Activated CD8-positive, alpha-beta T cell treated with anti-CD3 and anti-CD28 coated beads for 36 hours (primary cell): ENCODE measurements at regions not wholly inside any gene's neighbourhood (a gene's known extent, or its start where the extent isn't known, plus 50 kb on each side); places are given as distances from the start of the nearest gene placed in this dataset.

Experiments used
- ATAC-seq: fragments of 200-7000 bp; cut with Tn5 transposase; one replicate; pipeline ENCODE4 v1.10.0; 2021; ENCODE audit warnings: mild to moderate bottlenecking, moderate library complexity
- CTCF ChIA-PET: fragments of 350-600 bp; sonication (Branson Sonifier 250); formaldehyde crosslinking; loops from one replicate; lab custom pipeline; 2021; ENCODE audit warnings: antibody characterized with exemption; lab: Charles Lee
- POLR2A ChIA-PET: fragments of 350-600 bp; sonication (Branson Sonifier 250); formaldehyde crosslinking; loops from one replicate; lab custom pipeline; 2021; ENCODE audit warnings: antibody characterized with exemption; lab: Charles Lee
- DNase-seq: peaks from one replicate; pipeline ENCODE4 v3.0.0-alpha.2; 2020
- H3K27ac Mint-ChIP-seq: one replicate; pipeline ENCODE4 v1.8.0; 2021; ENCODE audit warnings: mild to moderate bottlenecking, mixed read lengths
- H3K27me3 Mint-ChIP-seq: one replicate; pipeline ENCODE4 v1.8.0; 2021; ENCODE audit warnings: mixed read lengths
- H3K36me3 Mint-ChIP-seq: one replicate; pipeline ENCODE4 v1.8.0; 2021; ENCODE audit warnings: low read depth, mixed read lengths
- H3K4me1 Mint-ChIP-seq: one replicate; pipeline ENCODE4 v1.8.0; 2021; ENCODE audit warnings: low read depth, mixed read lengths
- H3K4me3 Mint-ChIP-seq: one replicate; pipeline ENCODE4 v1.8.0; 2021; ENCODE audit warnings: mild to moderate bottlenecking, moderate library complexity, mixed read lengths
- H3K9me3 Mint-ChIP-seq: one replicate; pipeline ENCODE4 v1.8.0; 2021; ENCODE audit warnings: mixed read lengths
- CTCF ChIP-seq: fragments of 200-600 bp; IDR thresholded peaks from one replicate; pipeline ENCODE4 v1.8.0; 2022; ENCODE audit warnings: antibody characterized with exemption, mild to moderate bottlenecking
- intact Hi-C: fragments of 100-400 bp; cut with micrococcal nuclease; formaldehyde crosslinking; loops from one replicate; pipeline ENCODE4 v1.10.0; 2022

GRCh38 chr16:59259950-59260319 lies 525.8 kb upstream of the GOT2 start:
- H3K27me3 Mint-ChIP-seq, result no peaks in the 10 kb centered on the region
- peaks cover 28% of the 10 kb centered on the region for H3K4me1 Mint-ChIP-seq
- no peaks in the 10 kb centered on the region for H3K36me3 Mint-ChIP-seq
- intact Hi-C loops, result no loop called here
- ATAC-seq (peak; percentile 42), DNase-seq (no peak)
- no peaks in the 10 kb centered on the region for H3K9me3 Mint-ChIP-seq
- ChIA-PET CTCF (no interaction called here), POLR2A (interaction anchor here (1.5 kb wide), 1 partner anchor 10 kb away, joined by 4 read pairs; no protein-coding TSS in a partner anchor)
- no peak overlapping the region for H3K27ac Mint-ChIP-seq
- H3K4me3 Mint-ChIP-seq, result no peak overlapping the region
- no peak for TF ChIP-seq CTCF

GRCh38 chr16:59259074-59259949 lies 525.2 kb upstream of the GOT2 start:
- ChIA-PET CTCF (no interaction called here), POLR2A (interaction anchor here (1.5 kb wide), 1 partner anchor 11 kb away, joined by 4 read pairs; no protein-coding TSS in a partner anchor)
- no peak for TF ChIP-seq CTCF
- Mint-ChIP-seq H3K4me1 (peaks cover 28% of the 10 kb centered on the region), H3K36me3 (no peaks in the 10 kb centered on the region), H3K9me3 (no peaks in the 10 kb centered on the region), H3K27ac (peak overlapping the region; percentile 65), H3K4me3 (peak overlapping the region; percentile 24), H3K27me3 (no peaks in the 10 kb centered on the region)
- intact Hi-C loops, result no loop called here
- ATAC-seq (peak; percentile 75), DNase-seq (peak; percentile 67)

- CTCF ChIA-PET, result no interaction called here
- DNase-seq (no peak), ATAC-seq (no peak)
- TF ChIP-seq CTCF, result no peak
- H3K27me3 Mint-ChIP-seq, result no peaks in the 10 kb centered on the region
- no peaks in the 10 kb centered on the region for H3K9me3 Mint-ChIP-seq
- POLR2A ChIA-PET, result no interaction called here
- intact Hi-C loops, result no loop called here
- H3K27ac Mint-ChIP-seq, result no peak overlapping the region
- no peak overlapping the region for H3K4me3 Mint-ChIP-seq
- no peaks in the 10 kb centered on the region for H3K36me3 Mint-ChIP-seq
- H3K4me1 Mint-ChIP-seq, result no peaks in the 10 kb centered on the region
Measured at GRCh38 chr16:59252317-59252716, 518.2 kb upstream of the GOT2 start.

- no peaks in the 10 kb centered on the region for H3K4me1 Mint-ChIP-seq
- H3K27ac Mint-ChIP-seq, result no peak overlapping the region
- ATAC-seq, result no peak
- no peak for TF ChIP-seq CTCF
- CTCF ChIA-PET, result no interaction called here
- H3K27me3 Mint-ChIP-seq, result no peaks in the 10 kb centered on the region
- intact Hi-C loops, result no loop called here
- POLR2A ChIA-PET, result no interaction called here
- DNase-seq, result no peak
- no peaks in the 10 kb centered on the region for H3K36me3 Mint-ChIP-seq
- H3K4me3 Mint-ChIP-seq, result no peak overlapping the region
- H3K9me3 Mint-ChIP-seq, result no peaks in the 10 kb centered on the region
Measured at GRCh38 chr16:59249011-59249410, 514.9 kb upstream of the GOT2 start.

- intact Hi-C loops, result no loop called here
- ATAC-seq (no peak), DNase-seq (no peak)
- ChIA-PET CTCF (no interaction called here), POLR2A (no interaction called here)
- no peak overlapping the region for H3K27ac Mint-ChIP-seq
- H3K36me3 Mint-ChIP-seq, result no peaks in the 10 kb centered on the region
- H3K4me1 Mint-ChIP-seq, result no peaks in the 10 kb centered on the region
- no peaks in the 10 kb centered on the region for H3K9me3 Mint-ChIP-seq
- no peak for TF ChIP-seq CTCF
- no peak overlapping the region for H3K4me3 Mint-ChIP-seq
- H3K27me3 Mint-ChIP-seq, result no peaks in the 10 kb centered on the region
Measured at GRCh38 chr16:59242556-59242955, 508.4 kb upstream of the GOT2 start.
